Activated CD8-positive, alpha-beta T cell treated with anti-CD3 and anti-CD28 coated beads for 36 hours (primary cell): ENCODE measurements at regions not wholly inside any gene's neighbourhood (a gene's known extent, or its start where the extent isn't known, plus 50 kb on each side); places are given as distances from the start of the nearest gene placed in this dataset.

Source experiments
- ATAC-seq: fragments of 200-7000 bp; cut with Tn5 transposase; one replicate; pipeline ENCODE4 v1.10.0; 2021; ENCODE audit warnings: mild to moderate bottlenecking, moderate library complexity
- CTCF ChIA-PET: fragments of 350-600 bp; sonication (Branson Sonifier 250); formaldehyde crosslinking; loops from one replicate; lab custom pipeline; 2021; ENCODE audit warnings: antibody characterized with exemption; lab: Charles Lee
- POLR2A ChIA-PET: fragments of 350-600 bp; sonication (Branson Sonifier 250); formaldehyde crosslinking; loops from one replicate; lab custom pipeline; 2021; ENCODE audit warnings: antibody characterized with exemption; lab: Charles Lee
- DNase-seq: peaks from one replicate; pipeline ENCODE4 v3.0.0-alpha.2; 2020
- H3K27ac Mint-ChIP-seq: one replicate; pipeline ENCODE4 v1.8.0; 2021; ENCODE audit warnings: mild to moderate bottlenecking, mixed read lengths
- H3K27me3 Mint-ChIP-seq: one replicate; pipeline ENCODE4 v1.8.0; 2021; ENCODE audit warnings: mixed read lengths
- H3K36me3 Mint-ChIP-seq: one replicate; pipeline ENCODE4 v1.8.0; 2021; ENCODE audit warnings: low read depth, mixed read lengths
- H3K4me1 Mint-ChIP-seq: one replicate; pipeline ENCODE4 v1.8.0; 2021; ENCODE audit warnings: low read depth, mixed read lengths
- H3K4me3 Mint-ChIP-seq: one replicate; pipeline ENCODE4 v1.8.0; 2021; ENCODE audit warnings: mild to moderate bottlenecking, moderate library complexity, mixed read lengths
- H3K9me3 Mint-ChIP-seq: one replicate; pipeline ENCODE4 v1.8.0; 2021; ENCODE audit warnings: mixed read lengths
- CTCF ChIP-seq: fragments of 200-600 bp; IDR thresholded peaks from one replicate; pipeline ENCODE4 v1.8.0; 2022; ENCODE audit warnings: antibody characterized with exemption, mild to moderate bottlenecking
- intact Hi-C: fragments of 100-400 bp; cut with micrococcal nuclease; formaldehyde crosslinking; loops from one replicate; pipeline ENCODE4 v1.10.0; 2022

DNA sequence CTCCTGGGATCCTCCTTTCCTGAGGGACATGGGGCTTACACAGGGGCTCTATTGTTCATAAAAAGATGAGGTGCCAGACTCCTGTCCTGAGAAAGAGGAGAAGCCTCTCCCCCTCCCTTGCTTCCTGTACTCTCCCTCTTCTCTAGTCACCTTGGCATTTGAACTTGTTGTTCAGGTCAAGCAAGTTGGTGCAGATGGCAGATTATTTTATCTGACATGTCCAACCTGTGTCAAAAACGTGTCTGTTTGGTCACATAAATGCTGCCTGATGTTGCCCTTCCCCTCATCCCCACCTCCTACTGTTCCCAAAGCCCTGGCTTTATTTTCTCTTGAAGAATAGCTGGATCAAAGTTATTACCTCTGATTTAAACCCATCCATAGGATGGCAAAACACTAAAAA lies 154.8 kb downstream of the TMX1 start:
- TF ChIP-seq CTCF, result no peak
- ATAC-seq (no peak), DNase-seq (no peak)
- Mint-ChIP-seq H3K9me3 (no peaks in the 10 kb centered on the region), H3K27me3 (peaks cover 8% of the 10 kb centered on the region), H3K4me1 (no peaks in the 10 kb centered on the region), H3K4me3 (no peak overlapping the region), H3K36me3 (no peaks in the 10 kb centered on the region), H3K27ac (no peak overlapping the region)
- ChIA-PET CTCF (no interaction called here), POLR2A (no interaction called here)
- intact Hi-C loops, result no loop called here

- ATAC-seq (no peak), DNase-seq (no peak)
- H3K36me3 Mint-ChIP-seq, result no peaks in the 10 kb centered on the region
- CTCF ChIA-PET, result no interaction called here
- no peaks in the 10 kb centered on the region for H3K4me1 Mint-ChIP-seq
- peaks cover 8% of the 10 kb centered on the region for H3K27me3 Mint-ChIP-seq
- H3K27ac Mint-ChIP-seq, result no peak overlapping the region
- no peak overlapping the region for H3K4me3 Mint-ChIP-seq
- no peak for TF ChIP-seq CTCF
- intact Hi-C loops, result no loop called here
- POLR2A ChIA-PET, result no interaction called here
- no peaks in the 10 kb centered on the region for H3K9me3 Mint-ChIP-seq
Observed at GRCh38 chr14:51395361-51395849, 155.4 kb downstream of the TMX1 start.

GRCh38 chr14:51396222-51396815 lies 156.3 kb downstream of the TMX1 start:
- Mint-ChIP-seq H3K27ac (no peak overlapping the region), H3K4me3 (no peak overlapping the region), H3K27me3 (peaks cover 11% of the 10 kb centered on the region), H3K4me1 (no peaks in the 10 kb centered on the region), H3K36me3 (no peaks in the 10 kb centered on the region), H3K9me3 (no peaks in the 10 kb centered on the region)
- intact Hi-C loops, result no loop called here
- POLR2A ChIA-PET, result no interaction called here
- DNase-seq, result no peak
- TF ChIP-seq CTCF, result no peak
- CTCF ChIA-PET, result no interaction called here
- no peak for ATAC-seq

DNA sequence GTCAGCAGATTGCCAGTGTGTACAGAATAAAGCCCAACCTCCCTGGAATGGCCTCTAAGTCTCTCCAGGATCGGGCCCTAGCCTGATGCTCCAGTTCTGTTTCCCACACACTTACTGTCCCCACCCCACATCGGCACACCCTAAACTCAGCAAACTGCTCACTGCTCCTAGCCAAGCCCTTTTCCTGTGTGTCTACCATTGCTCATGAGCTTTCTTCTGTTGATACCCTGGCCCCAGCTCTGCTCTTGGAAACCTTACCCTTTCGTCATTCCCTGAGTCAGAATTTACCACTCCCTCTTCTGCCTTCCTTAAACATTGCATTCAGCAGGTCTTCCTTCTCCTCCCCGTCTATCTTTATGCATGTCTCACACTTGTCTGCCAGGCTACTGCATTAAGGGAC lies 158.9 kb downstream of the TMX1 start:
- no peak for TF ChIP-seq CTCF
- Mint-ChIP-seq H3K9me3 (no peaks in the 10 kb centered on the region), H3K4me3 (no peak overlapping the region), H3K4me1 (no peaks in the 10 kb centered on the region), H3K36me3 (no peaks in the 10 kb centered on the region), H3K27ac (no peak overlapping the region), H3K27me3 (peaks cover 14% of the 10 kb centered on the region)
- DNase-seq, result no peak
- ATAC-seq, result no peak
- intact Hi-C loops, result no loop called here
- ChIA-PET POLR2A (no interaction called here), CTCF (no interaction called here)

DNA sequence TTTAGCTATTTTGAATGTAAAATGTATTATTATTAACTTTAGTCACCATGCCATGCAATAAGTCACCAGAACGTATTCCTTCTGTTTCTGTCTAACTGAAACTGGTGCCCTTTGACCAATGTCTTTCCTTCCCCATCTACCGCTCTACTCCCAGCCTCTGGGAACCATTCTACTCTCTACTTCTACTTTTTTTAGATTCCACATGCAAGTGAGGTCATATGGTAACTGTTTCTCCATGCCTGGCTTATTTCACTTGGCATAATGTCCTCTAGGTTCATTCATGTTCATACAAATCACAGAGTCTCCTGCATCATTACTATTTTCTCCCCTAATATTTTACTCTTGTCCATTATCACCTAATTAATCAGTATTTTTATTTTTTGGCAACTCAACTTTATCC lies 160.1 kb downstream of the TMX1 start:
- H3K4me3 Mint-ChIP-seq, result no peak overlapping the region
- intact Hi-C loops, result no loop called here
- no peaks in the 10 kb centered on the region for H3K4me1 Mint-ChIP-seq
- H3K9me3 Mint-ChIP-seq, result no peaks in the 10 kb centered on the region
- ChIA-PET POLR2A (no interaction called here), CTCF (no interaction called here)
- no peak for TF ChIP-seq CTCF
- ATAC-seq (no peak), DNase-seq (no peak)
- H3K27ac Mint-ChIP-seq, result no peak overlapping the region
- H3K36me3 Mint-ChIP-seq, result no peaks in the 10 kb centered on the region
- H3K27me3 Mint-ChIP-seq, result peaks cover 14% of the 10 kb centered on the region
